ENCODE measurements at regions not wholly inside any gene's neighbourhood (a gene's known extent, or its start where the extent isn't known, plus 50 kb on each side); places are given as distances from the start of the nearest gene placed in this dataset.

DNA sequence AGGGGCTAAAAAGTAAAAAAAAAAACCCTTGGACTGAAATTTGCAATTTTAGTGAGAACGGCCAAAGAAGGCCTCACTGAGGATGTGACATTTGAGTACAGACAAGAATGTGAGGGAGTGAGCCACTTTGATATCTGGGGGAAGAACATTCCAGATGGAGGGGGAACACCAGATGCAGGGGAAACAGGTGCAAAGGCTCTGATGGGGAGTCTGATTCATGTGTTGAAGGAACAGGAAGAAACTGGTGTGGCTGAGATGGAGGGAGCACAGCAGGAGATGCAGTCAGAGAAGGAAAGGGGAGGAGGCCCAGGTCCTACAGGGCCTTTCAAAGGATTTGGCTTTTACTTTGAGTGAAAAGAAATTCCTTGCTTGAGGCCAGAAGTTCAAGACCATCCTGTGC lies 615.7 kb upstream of the NRP1 start:
- TF ChIP-seq, protein P1, sequence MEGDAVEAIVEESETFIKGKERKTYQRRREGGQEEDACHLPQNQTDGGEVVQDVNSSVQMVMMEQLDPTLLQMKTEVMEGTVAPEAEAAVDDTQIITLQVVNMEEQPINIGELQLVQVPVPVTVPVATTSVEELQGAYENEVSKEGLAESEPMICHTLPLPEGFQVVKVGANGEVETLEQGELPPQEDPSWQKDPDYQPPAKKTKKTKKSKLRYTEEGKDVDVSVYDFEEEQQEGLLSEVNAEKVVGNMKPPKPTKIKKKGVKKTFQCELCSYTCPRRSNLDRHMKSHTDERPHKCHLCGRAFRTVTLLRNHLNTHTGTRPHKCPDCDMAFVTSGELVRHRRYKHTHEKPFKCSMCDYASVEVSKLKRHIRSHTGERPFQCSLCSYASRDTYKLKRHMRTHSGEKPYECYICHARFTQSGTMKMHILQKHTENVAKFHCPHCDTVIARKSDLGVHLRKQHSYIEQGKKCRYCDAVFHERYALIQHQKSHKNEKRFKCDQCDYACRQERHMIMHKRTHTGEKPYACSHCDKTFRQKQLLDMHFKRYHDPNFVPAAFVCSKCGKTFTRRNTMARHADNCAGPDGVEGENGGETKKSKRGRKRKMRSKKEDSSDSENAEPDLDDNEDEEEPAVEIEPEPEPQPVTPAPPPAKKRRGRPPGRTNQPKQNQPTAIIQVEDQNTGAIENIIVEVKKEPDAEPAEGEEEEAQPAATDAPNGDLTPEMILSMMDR (IDR thresholded peaks at IDR 0.05; ENCODE audit: insufficient read depth, low read depth, low read length, missing control alignments) = no peak
- H3K4me3 ChIP-seq (ENCODE audit: low read length) = no peak overlapping the region
- DNase-seq (ENCODE audit: low read depth) = no peak

DNA sequence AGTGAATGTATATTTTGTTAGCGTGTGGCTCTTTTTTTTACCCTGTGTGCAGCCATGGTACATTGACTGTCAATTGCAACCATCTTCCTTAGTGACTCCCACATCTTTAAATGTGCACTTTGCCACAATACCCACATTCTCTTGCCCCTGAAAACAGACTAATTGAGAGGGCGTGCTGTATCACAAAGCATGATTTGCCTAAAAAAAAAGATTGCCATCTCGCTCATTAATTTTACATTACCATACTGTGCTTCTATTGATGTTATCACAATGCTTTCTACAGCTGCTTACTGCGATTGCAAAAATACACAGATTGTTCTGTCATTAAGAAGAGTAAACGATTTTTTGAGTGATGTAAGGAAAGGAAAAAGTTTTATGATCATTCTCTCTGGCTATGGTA lies 613.1 kb upstream of the NRP1 start:
- no peak for DNase-seq (ENCODE audit: low read depth)
- TF ChIP-seq, protein P1 (IDR thresholded peaks at IDR 0.05; ENCODE audit: insufficient read depth, low read depth, low read length, missing control alignments) = no peak
- H3K4me3 ChIP-seq (ENCODE audit: low read length) = no peak overlapping the region

DNA sequence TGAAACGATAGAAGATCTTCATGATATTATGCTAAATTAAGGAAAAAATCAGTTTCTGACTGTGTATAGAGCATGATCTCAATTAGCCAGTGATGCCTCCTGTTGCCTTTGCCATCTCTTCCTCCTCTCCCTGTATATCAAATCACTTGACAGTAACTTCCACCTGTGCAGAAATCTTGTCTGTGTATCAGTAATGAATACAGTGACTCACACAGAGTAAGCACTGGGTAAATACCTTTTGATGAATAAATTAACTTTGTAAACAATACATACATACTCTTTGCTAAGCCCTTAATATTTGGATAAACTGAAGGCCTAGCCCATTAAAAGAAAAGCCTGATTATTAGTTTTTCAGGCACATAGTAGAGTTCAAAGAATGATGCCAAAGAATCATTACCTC lies 610.6 kb upstream of the NRP1 start:
- DNase-seq (ENCODE audit: low read depth) = peak; percentile 45
- TF ChIP-seq, protein P1 (IDR thresholded peaks at IDR 0.05; ENCODE audit: insufficient read depth, low read depth, low read length, missing control alignments) = no peak
- no peak overlapping the region for H3K4me3 ChIP-seq (ENCODE audit: low read length)

DNA sequence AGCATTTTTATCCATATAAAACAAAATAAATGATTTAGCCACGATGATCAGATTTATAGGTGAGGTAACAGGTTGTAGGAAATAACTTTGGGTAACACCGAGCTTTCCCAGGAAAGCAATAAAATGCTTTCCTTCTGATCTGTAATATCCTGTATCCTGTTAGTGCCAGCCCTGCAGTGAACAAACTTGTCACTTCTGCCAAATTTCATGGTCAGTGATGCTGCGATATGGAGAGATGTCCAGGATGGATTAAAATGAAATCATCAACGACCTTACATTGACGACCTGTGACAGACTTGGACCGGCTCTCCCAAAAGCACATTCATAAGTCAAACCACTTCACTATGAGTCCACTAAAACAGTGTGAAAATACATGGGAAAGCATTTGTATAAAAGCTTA lies 608.0 kb upstream of the NRP1 start:
- TF ChIP-seq, protein P1 (IDR thresholded peaks at IDR 0.05; ENCODE audit: insufficient read depth, low read depth, low read length, missing control alignments) = no peak
- DNase-seq (ENCODE audit: low read depth) = no peak
- H3K4me3 ChIP-seq (ENCODE audit: low read length) = no peak overlapping the region

DNA sequence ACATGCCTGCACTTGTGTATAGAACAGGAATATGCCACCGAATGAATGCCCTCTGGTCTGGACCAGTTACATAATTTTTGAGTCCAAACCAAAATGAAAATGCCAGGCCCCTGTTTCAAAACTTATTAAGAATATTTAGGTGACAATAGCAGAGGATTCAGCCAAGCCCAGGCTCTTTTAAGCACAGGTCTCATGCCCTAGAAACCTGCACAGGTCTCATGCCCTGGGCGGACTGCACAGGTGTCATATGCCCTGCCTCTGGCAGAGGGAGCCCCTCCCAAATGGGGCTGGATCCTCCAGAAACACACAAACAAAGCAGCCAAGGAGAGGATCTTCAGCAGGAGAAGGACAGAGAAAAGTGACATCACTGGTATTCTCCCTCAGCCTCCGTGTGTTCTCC lies 605.4 kb upstream of the NRP1 start:
- no peak overlapping the region for H3K4me3 ChIP-seq (ENCODE audit: low read length)
- TF ChIP-seq, protein P1 (IDR thresholded peaks at IDR 0.05; ENCODE audit: insufficient read depth, low read depth, low read length, missing control alignments) = peak; percentile 33
- peak; percentile 35 for DNase-seq (ENCODE audit: low read depth)

DNA sequence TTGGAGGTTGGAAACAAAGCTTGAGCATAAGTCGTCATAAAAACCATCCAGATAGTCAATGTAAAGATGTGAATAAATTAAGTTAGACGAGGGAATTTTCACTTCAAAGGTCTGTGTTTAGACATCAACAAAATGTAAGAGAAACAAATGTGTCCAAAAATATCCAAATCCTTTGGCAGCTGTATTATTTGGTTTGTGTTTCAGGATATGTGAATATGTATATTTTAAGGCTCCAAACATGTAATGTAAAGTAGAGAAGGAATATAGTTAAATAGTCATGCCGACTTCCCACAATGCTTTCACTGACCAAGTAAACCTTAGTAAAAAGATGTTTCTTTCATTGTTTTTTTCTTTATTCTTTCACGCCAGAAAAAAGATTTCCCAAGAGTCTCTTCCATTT lies 604.9 kb upstream of the NRP1 start:
- no peak overlapping the region for H3K4me3 ChIP-seq (ENCODE audit: low read length)

DNA sequence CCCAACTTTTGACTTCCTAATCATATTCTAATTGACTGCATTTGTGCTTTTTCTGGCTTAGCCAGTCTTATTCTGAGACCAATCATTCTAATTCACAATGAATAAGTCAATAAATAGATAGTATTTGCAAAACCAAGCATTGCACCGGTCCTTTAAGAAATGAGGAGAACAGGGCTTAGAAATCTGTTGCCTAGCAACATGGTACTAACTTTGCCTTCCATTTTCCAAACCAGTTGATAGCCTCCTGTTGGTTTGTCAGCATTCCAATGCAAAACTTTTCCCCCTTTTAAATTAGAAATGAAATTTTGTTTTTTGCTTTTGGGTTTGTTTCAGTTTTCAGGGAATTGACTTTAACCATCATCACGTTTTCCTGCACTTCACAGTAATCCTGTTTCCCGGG lies 603.5 kb upstream of the NRP1 start:
- no peak for DNase-seq (ENCODE audit: low read depth)
- H3K4me3 ChIP-seq (ENCODE audit: low read length) = no peak overlapping the region
- TF ChIP-seq, protein P1 (IDR thresholded peaks at IDR 0.05; ENCODE audit: insufficient read depth, low read depth, low read length, missing control alignments) = no peak

More for the DNA sequence above, 604.9 kb upstream of the NRP1 start:
- DNase-seq (ENCODE audit: low read depth) = no peak
- TF ChIP-seq, protein P1 (IDR thresholded peaks at IDR 0.05; ENCODE audit: insufficient read depth, low read depth, low read length, missing control alignments) = no peak

All from epithelial cell of esophagus (primary cell).